ENCODE measurements at regions not wholly inside any gene's neighbourhood (a gene's known extent, or its start where the extent isn't known, plus 50 kb on each side); places are given as distances from the start of the nearest gene placed in this dataset.
A peak's percentile ranks its signal among the peaks of the same experiment; 100 is the strongest.
"Not testable (repeated sequence)": the region's sequence is repeated elsewhere in the genome, so short reads cannot be mapped to it uniquely, and the experiment has no call there.

- no peak for DNase-seq
Observed at GRCh38 chr3:5358911-5359310, 171.4 kb downstream of the EDEM1 start.

- DNase-seq: no peak
Observed at GRCh38 chr3:5360453-5360852, 172.9 kb downstream of the EDEM1 start.

GRCh38 chr3:5366746-5367145 is 179.2 kb downstream of the EDEM1 start:
- DNase-seq: no peak

DNA sequence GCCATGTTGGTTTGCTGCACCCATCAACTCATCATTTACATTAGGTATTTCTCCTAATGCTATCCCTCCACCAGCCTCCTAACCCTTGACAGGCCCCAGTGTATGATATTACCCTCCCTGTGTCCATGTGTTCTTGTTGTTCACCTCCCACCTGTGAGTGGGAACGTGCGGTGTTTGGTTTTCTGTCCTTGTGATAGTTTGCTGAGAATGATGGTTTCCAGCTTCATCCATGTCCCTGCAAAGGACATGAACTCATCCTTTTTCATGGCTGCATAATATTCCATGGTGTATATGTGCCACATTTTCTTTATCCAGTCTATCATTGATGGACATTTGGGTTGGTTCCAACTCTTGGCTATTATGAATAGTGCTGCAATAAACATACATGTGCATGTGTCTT is 184.0 kb downstream of the EDEM1 start:
- not testable (repeated sequence) for DNase-seq

- DNase-seq: no peak
Observed at GRCh38 chr3:5376761-5377160, 189.3 kb downstream of the EDEM1 start.

DNA sequence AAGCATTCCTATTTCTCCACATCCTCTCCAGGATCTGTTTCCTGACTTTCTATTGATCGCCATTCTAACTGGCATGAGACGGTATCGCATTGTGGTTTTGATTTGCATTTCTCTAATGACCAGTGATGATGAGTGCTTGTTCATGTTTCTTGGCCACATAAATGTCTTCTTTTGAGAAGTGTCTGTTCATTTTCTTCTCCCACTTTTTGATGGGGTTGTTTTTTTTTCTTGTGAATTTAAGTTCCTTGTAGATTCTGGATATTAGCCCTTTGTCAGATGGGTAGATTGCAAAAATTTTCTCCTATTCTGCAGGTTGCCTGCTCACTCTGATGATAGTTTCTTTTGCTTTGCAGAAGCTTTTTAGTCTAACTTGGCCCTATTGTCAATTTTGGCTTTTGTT is 191.8 kb downstream of the EDEM1 start:
- DNase-seq: not testable (repeated sequence)

- not testable (repeated sequence) for DNase-seq
Observed at GRCh38 chr3:5383486-5384263, 196.2 kb downstream of the EDEM1 start.

- no peak for DNase-seq
Observed at GRCh38 chr3:5384557-5385236, 197.2 kb downstream of the EDEM1 start.

GRCh38 chr3:5388091-5388490 is 200.6 kb downstream of the EDEM1 start:
- DNase-seq: no peak

GRCh38 chr3:5389057-5389456 is 201.6 kb downstream of the EDEM1 start:
- DNase-seq: no peak

DNA sequence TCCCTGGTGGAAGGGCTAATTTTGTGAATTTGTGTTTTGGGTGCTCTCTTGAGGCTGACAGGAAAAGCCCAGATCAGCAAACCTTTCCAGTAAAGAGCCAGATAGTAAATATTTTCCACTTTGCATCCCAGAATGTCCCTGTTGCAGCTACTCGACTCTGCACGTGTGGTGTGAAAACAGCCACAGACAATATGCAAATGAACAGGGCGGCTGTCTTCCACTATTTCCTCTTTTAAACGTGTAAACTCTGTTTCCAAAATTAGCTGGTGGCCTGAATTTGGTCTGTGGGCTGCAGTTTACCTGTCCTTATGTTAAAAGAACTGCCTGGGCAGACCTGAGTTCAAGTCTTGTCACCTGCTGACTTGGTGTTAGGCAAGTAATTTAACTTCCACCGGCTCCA is 202.7 kb downstream of the EDEM1 start:
- no peak for DNase-seq

DNA sequence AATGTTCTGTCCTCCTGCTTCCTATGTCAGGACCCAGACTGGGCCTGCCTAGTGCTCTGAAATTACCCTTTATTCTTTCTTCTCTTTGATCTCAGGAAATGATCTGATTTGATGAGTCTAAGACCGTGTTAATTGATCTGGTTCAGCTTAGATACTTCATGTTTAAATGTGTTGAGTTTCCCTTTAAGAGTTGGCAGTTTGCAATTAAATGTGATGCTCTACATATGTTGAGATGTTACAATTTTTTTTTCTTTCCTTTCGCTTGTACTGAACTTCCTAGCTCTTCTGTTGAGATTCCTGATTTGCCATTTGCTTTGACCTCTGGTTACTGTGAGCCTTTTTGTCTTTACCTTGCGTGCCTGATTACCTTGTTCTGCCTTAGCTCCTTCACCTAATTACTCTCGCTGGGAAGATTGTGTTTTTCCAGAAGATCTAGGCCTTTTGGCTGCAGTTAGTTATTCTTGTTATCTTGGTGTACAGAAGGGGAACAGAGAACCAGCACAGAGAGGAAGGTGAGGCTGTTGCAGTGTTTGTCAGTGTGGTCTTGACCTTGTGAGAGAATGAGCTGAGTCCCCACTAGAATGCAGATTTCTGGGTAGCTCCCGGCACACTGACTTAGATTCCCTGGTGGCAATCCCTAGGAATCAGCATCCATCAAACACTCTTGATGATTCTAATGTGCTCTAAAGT is 203.6 kb downstream of the EDEM1 start:
- no peak for DNase-seq

DNA sequence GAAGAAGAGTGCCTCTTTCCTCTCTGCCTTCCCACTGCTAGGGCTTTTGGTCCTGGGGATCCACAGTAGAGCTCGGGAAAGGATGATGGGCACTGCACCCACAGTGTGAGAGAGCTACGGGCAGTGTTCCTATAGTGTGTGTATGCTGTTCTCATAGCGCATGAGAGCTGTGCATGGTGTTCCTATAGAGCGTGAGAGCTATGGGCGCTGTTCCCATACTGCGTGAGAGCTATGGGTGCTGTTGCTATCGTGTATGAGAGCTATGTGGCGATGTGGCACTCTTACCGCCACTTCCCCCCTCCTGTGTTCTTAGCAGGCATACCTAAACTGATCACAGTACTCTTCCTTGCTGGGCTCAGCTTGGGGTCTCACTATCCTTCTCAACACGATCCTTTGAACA is 213.5 kb downstream of the EDEM1 start:
- DNase-seq: no peak

GRCh38 chr3:5404718-5405117 is 217.2 kb downstream of the EDEM1 start:
- DNase-seq: no peak

GRCh38 chr3:5411786-5412185 is 224.3 kb downstream of the EDEM1 start:
- DNase-seq: no peak

DNA sequence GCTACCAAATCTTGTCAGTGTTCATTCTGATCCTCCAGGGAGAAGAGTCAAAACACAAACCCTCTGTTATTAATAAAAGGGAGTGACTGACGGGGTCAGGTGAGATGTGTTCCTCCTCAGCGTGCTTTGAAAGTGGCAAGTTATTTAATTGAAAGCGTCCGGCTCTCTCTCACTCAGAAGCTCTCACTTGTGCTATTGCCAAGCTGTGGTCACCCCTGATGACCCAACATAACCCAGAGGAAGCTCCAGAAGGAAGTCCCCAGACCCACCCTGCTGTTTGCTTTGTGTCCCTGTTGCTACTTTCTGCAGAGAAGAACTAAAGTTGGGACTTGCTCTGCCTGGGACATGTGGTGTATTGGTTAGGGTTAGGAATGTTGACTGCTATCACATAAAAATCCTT is 235.6 kb downstream of the EDEM1 start:
- DNase-seq: peak; percentile 55 to 60

GRCh38 chr3:5423523-5423922 is 236.0 kb downstream of the EDEM1 start:
- peak; percentile 55 to 60 for DNase-seq

DNA sequence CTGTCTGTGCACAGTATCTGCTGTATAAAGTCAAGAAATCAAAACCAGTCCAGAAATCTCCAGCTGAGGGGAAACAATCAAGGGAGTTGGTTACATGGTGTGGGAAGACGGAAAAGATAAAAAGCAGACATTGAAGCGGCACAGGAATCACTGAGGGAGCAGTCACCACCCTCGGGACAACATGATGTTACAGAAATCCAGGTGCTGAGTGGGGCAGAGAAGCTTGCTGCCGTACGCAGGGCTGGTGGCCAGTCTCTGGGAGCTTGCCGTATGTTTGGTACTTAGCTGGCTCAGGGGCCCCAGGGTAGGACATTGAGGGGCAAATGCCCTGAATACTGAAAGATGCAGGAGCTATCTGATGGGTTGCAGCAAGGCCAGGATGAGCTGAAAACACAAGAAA is 237.9 kb downstream of the EDEM1 start:
- no peak for DNase-seq

- peak; percentile 72 to 97 for DNase-seq
Observed at GRCh38 chr3:5426094-5426883, 238.8 kb downstream of the EDEM1 start.

GRCh38 chr3:5427021-5427420 is 239.5 kb downstream of the EDEM1 start:
- DNase-seq: no peak

- no peak for DNase-seq
Observed at GRCh38 chr3:5427938-5428337, 240.4 kb downstream of the EDEM1 start.

- no peak for DNase-seq
Observed at GRCh38 chr3:5428607-5429516, 241.4 kb downstream of the EDEM1 start.
